NCI-H1417 (cell line): ENCODE measurements at regions not wholly inside any gene's neighbourhood (a gene's known extent, or its start where the extent isn't known, plus 50 kb on each side); places are given as distances from the start of the nearest gene placed in this dataset.
A peak's percentile ranks its signal among the peaks of the same experiment; 100 is the strongest.

ENCODE experiments used
- DNase-seq, 3 experiments: peaks; one replicate each; lab custom pipeline; 2025; lab: John Stamatoyannopoulos, UW

DNA sequence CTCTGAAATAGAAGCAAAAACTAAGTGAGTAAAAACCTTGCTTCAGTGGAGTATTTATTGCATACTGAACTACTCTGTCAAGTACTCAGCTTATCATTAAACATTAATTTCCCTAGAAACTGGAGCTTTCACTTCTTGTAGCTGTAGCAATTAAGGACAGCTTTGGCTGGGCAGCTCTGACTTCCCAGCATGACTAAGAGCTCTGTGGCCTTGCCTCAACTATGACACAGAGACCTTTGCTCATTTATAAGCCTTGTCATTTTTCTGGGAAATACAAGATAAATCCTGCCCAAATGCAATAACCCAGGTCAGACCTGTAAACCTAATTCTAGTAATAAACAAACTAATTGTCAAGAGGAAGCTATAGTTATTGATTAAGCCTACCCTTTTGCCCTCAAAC is 65.4 kb upstream of the STK32A start:
- peak in 1 of 3 experiments; percentile 11 for DNase-seq

DNA sequence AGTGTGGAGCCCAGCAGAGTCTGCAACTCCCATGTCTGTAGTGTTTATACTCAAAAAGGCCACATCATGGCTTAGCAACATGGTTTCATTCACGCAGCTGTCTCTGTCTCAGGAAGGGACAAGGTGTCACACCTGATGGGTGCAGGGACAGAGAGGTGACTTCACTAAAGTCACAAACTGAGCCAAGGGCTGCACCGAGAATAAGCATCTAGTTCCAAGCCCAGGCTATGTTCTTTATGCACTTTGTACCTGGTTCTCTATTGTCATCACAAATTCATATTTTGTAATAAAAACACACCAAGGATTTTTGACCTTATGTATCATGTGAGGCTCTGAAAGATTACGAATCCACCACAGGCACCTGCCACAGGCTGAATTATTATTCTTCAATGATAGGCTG is 64.9 kb upstream of the STK32A start:
- DNase-seq: no peak

DNA sequence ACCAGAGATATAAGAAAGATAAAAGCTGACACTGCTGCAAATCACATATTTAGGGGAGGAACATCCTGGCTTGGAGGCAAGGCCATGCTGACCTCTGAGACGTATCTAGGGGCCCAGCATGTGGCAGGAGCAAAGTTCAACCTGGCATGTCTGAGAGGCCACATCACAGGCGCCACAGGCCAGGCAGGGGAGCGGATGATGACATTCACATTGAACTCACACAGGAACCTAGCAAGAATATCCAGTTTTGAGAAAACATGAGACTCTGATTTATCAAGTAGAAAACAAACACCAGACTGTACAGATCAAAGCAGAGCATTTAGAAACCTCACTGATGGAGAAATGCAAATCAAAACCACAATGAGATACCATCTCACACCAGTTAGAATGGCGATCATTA is 64.2 kb upstream of the STK32A start:
- DNase-seq: no peak

DNA sequence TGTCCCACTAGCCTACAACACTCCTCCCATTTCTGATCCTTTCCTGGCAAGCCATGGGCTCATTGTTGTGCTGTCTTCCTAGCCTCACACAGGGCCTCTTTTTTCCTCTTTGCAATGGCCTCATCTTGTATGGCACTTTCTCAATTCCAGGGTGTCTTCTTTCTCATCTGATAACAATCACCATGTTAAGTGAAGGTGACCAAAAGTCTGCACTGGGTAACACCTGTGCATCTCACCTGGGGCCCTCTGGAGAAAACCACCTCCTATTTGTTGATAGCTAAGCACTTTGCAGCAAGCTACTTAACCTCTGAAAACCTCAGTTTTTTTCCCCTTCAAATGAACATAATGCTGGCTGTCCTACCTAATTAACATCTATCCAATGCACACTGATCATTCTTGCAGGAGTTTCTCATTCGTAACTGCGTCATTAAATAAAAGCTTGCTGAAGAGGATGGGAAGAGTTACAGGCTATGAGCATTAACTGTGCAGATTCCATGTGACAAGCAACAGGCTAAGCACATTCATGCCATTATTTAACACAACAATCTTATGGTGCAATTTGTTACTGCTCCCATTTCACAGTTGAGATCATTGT is 60.1 kb upstream of the STK32A start:
- DNase-seq: no peak

DNA sequence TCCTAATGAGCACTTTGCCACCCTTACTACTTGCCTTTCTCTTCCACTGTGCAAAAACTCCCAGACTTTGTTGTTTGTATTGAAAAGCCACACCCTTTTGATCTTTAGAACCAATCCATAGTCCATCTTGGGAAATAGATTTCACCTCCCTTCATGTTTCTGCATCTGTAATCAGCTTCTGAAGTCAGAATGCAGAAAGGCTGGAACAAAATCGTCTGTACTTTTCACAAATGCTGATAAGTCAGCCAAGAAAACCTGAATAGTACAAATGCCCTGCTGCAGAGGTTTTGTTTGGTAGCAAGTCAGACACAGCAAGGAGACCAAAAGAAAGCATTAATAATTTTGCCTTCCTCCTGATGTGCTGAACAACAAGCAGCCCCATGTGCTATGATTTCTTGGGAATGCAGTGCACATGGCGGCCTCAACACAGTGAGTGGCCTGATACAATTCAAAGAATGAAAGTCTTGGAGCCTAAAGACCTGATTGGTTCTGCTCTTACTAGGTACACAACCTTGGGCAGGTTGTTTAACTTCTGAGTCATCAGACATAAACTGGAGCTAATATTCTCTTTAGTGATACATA is 59.2 kb upstream of the STK32A start:
- DNase-seq: no peak

DNA sequence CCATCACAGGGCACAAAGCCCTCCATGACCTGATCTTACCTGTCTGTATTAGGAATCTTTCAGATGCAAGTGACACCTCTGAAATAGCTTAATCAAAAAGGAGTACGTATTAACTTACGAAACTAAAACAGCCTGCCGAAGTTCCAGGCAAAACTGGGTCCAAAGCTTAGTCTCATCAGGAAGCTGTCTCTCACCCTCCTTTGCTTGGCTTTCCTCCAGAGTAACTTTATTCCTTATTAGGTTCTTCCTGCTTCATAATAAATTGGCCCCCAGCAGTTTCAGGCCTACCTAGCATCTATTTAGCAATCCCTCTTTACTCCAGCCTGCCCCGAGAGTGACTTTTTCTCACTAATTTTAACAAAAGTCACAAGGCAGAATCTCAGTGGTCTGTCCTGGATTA is 58.4 kb upstream of the STK32A start:
- DNase-seq: no peak

DNA sequence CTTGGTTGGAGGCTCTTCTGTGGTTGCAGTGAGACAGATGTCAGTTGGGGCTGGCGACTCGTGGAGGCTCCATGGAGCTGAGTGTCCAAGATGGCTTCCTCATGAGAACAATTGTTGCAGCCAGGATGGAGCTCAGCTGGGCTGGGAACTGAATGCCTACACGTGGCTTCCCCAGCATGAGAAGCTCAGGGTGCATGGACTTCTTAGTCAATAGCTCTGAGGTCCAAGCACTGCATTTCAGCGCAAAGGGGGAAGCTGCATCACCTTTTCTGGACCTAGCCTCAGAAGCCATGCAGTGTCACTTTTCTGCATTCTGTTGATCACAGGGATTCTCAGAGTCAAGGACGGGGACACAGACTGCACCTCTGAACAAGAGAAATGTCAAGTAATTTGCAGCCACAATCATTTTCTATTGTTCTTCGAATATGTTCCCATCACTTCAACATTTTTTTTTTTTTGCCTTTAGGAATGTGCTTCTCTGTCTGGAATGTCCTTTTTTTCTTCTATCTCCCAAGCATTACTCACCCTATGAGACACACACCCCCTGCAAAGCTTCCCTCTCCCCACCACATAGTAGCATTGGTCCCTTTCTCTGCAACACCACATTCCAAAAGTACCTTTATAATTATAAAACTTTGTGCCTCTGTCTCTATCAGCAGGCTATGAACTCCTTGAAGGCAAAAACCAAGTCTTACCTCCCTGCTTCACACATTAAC is 57.5 kb upstream of the STK32A start:
- no peak for DNase-seq

DNA sequence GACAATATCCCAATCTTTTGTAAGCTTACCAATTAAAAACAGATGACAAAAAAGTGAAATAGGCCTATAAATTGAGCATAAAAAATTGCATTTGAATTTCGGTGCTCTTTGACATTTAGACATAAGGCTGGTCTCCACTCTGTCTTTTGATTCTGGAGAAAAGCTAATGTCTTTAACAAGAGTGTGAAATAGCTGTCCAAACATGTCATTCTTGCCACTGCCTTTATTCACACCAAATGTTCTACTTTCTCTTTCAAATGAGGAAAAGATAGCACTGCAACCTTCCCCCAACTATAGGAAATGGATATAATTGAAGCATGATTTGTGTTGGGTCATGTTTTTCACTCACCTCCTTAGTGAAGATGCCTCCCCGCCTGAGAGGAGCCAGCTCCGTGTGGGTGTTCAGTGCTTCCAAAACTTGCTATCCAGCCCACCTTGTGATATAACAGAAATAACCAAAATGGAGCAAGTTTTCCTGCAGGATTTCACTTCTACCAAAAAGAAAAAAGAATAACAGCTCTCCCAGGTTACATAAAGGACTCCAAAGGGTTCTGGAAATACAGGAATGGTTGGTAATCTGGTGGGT is 55.2 kb upstream of the STK32A start:
- no peak for DNase-seq

DNA sequence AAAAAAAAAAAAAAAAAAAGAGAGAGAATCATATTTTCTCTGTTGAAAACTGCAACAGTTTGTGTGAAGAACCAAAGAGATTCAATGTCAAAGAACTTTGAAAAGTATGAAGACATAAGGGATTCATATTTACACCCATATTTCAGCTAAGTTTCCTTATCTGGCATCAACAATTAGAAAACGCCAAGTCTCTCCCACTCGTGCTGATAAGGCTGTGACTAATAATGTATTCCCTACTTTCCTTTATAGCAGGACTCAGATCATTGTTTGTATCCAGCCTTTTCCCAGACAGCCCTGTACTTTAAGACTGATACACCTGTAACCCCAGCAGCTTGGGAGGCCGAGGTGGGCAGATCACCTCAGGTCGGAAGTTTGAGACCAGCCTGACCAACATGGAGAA is 54.1 kb upstream of the STK32A start:
- no peak for DNase-seq
